ENCODE measurements at regions not wholly inside any gene's neighbourhood (a gene's known extent, or its start where the extent isn't known, plus 50 kb on each side); places are given as distances from the start of the nearest gene placed in this dataset.

- no peak for TF ChIP-seq CTCF (conservative IDR thresholded peaks at IDR 0.05)
- H3K27ac ChIP-seq, result no peak overlapping the region
Measured at GRCh38 chr4:165667969-165668368, 205.1 kb upstream of the TLL1 start.

- no peak overlapping the region for H3K27ac ChIP-seq
- no peak for TF ChIP-seq CTCF (conservative IDR thresholded peaks at IDR 0.05)
Measured at GRCh38 chr4:165668694-165669093, 204.3 kb upstream of the TLL1 start.

GRCh38 chr4:165677081-165677480 lies 196.0 kb upstream of the TLL1 start:
- no peak for TF ChIP-seq CTCF (conservative IDR thresholded peaks at IDR 0.05)
- no peak overlapping the region for H3K27ac ChIP-seq

GRCh38 chr4:165678236-165678935 lies 194.7 kb upstream of the TLL1 start:
- no peak overlapping the region for H3K27ac ChIP-seq
- no peak for TF ChIP-seq CTCF (conservative IDR thresholded peaks at IDR 0.05)

GRCh38 chr4:165678936-165679325 lies 194.1 kb upstream of the TLL1 start:
- no peak overlapping the region for H3K27ac ChIP-seq
- no peak for TF ChIP-seq CTCF (conservative IDR thresholded peaks at IDR 0.05)

GRCh38 chr4:165680821-165681220 lies 192.2 kb upstream of the TLL1 start:
- no peak overlapping the region for H3K27ac ChIP-seq
- TF ChIP-seq CTCF (conservative IDR thresholded peaks at IDR 0.05), result no peak

- TF ChIP-seq CTCF (conservative IDR thresholded peaks at IDR 0.05), result no peak
- H3K27ac ChIP-seq, result no peak overlapping the region
Measured at GRCh38 chr4:165682611-165683010, 190.4 kb upstream of the TLL1 start.
